ENCODE measurements at regions not wholly inside any gene's neighbourhood (a gene's known extent, or its start where the extent isn't known, plus 50 kb on each side); places are given as distances from the start of the nearest gene placed in this dataset.

- H2BK5ac ChIP-seq (ENCODE audit: low read depth, low read length): no peak overlapping the region
- ChIA-PET CTCF (ENCODE audit: partially characterized antibody) (interaction anchor here (0.6 kb wide), 1 partner anchor 609 kb away, joined by 3 read pairs; no protein-coding TSS in a partner anchor), POLR2A (ENCODE audit: partially characterized antibody) (no interaction called here)
- no peaks in the 10 kb centered on the region for H3K79me1 ChIP-seq (ENCODE audit: low read depth, low read length)
- H4K5ac ChIP-seq (ENCODE audit: insufficient read length, low read depth, low read length): no peak overlapping the region
- DNase-seq (ENCODE audit: low read depth in 1 of 2, low spot score in 2 of 2): no peak
- H2BK12ac ChIP-seq (ENCODE audit: low read depth, low read length): no peak overlapping the region
- H3K56ac ChIP-seq (replicated peaks; ENCODE audit: insufficient read length, low read depth, low read length): no peak overlapping the region
- H3K36me3 ChIP-seq (ENCODE audit: control insufficient read depth in 2 of 4, insufficient read depth in 4 of 4, low read length in 3 of 4): no peaks in the 10 kb centered on the region
- H3K14ac ChIP-seq (ENCODE audit: insufficient read length): no peak overlapping the region
- TF ChIP-seq RBBP5 (IDR thresholded peaks at IDR 0.05; ENCODE audit: borderline replicate concordance, low read depth, low read length): no peak
- no peak for TF ChIP-seq TEAD4 (IDR thresholded peaks at IDR 0.05; ENCODE audit: low read depth, low read length)
- no peak for TF ChIP-seq SIX5 (IDR thresholded peaks at IDR 0.05; ENCODE audit: low read depth, low read length)
- no peak for TF ChIP-seq CTCF (IDR thresholded peaks at IDR 0.05; ENCODE audit: control extremely low read depth in 1 of 3, insufficient read depth in 1 of 3, low read depth in 1 of 3, low read length in 3 of 3)
- TF ChIP-seq ASH2L (IDR thresholded peaks at IDR 0.05; ENCODE audit: low read length): no peak
- no peak for TF ChIP-seq RFX5 (IDR thresholded peaks at IDR 0.05; ENCODE audit: borderline replicate concordance, low read depth, low read length)
- H3K4me2 ChIP-seq (ENCODE audit: insufficient read depth in 1 of 2, low read depth in 2 of 2, low read length in 2 of 2): no peak overlapping the region
- no peaks in the 10 kb centered on the region for H3K27me3 ChIP-seq (replicated peaks in 1 of 4; ENCODE audit: control insufficient read depth in 3 of 4, extremely low read depth in 1 of 4, insufficient read depth in 3 of 4, low read length in 3 of 4)
- no peaks in the 10 kb centered on the region for H3K4me1 ChIP-seq (replicated peaks in 1 of 4; ENCODE audit: control insufficient read depth in 3 of 4, insufficient read depth in 4 of 4, low read length in 3 of 4)
- no peak overlapping the region for H4K8ac ChIP-seq (ENCODE audit: extremely low read depth, insufficient read depth, low read length)
- H4K20me1 ChIP-seq (replicated peaks in 1 of 2; ENCODE audit: control insufficient read depth in 1 of 2, insufficient read depth in 2 of 2, low read length in 2 of 2): no peaks in the 10 kb centered on the region
- no peak overlapping the region for H2BK20ac ChIP-seq (ENCODE audit: low read length)
- no peak overlapping the region for H4K91ac ChIP-seq (replicated peaks; ENCODE audit: insufficient read length, low read length)
- no peak for FAIRE-seq
- no peaks in the 10 kb centered on the region for H3K23me2 ChIP-seq (ENCODE audit: low read depth, low read length)
- H2BK15ac ChIP-seq (ENCODE audit: low read length): no peak overlapping the region
- H2AFZ ChIP-seq (ENCODE audit: low read length): no peak overlapping the region
- no peak overlapping the region for H3K23ac ChIP-seq (ENCODE audit: insufficient read length)
- no peak overlapping the region for H3K18ac ChIP-seq (ENCODE audit: extremely low read depth, low read length)
- no peak overlapping the region for H3K27ac ChIP-seq (ENCODE audit: low read depth, low read length)
- no peaks in the 10 kb centered on the region for H3K79me2 ChIP-seq (ENCODE audit: control insufficient read depth in 1 of 2, insufficient read depth in 2 of 2, low read length in 2 of 2)
- H3K9me3 ChIP-seq (ENCODE audit: insufficient read depth in 2 of 2, low read depth in 1 of 2, low read length in 1 of 2): no peaks in the 10 kb centered on the region
- 94% methylated on average over 3 of the region's 3 CpGs; no CpG with 5 or more reads in 1 of the 2 experiments for WGBS, 2 experiments (ENCODE audit: extremely low coverage in 1 of 2, insufficient coverage in 1 of 2, insufficient read length in 1 of 2, insufficient replicate concordance in 2 of 2, low coverage in 1 of 2, low lambda C conversion rate in 2 of 2, missing lambda C conversion rate in 1 of 2)
- H3K4me3 ChIP-seq (ENCODE audit: extremely low read depth in 1 of 4, insufficient read depth in 2 of 4, low read depth in 3 of 4, low read length in 4 of 4): no peak overlapping the region
- no peak overlapping the region for H3K4ac ChIP-seq (replicated peaks; ENCODE audit: insufficient read length, low read depth, low read length)
- H2AK5ac ChIP-seq (ENCODE audit: low read depth, low read length): no peak overlapping the region
- no peak overlapping the region for H3K9ac ChIP-seq (replicated peaks in 1 of 4; ENCODE audit: extremely low read depth in 1 of 4, low read depth in 3 of 4, low read length in 3 of 4)
- no peak overlapping the region for H2BK120ac ChIP-seq (replicated peaks; ENCODE audit: low read depth, low read length)
Observed at GRCh38 chr3:72515281-72515680, 333.0 kb downstream of the SHQ1 start.

Data from H1 (cell line).